WI38 (cell line): ENCODE measurements at regions not wholly inside any gene's neighbourhood (a gene's known extent, or its start where the extent isn't known, plus 50 kb on each side); places are given as distances from the start of the nearest gene placed in this dataset.

Experiments
- H3K4me3 ChIP-seq: 2 replicates; pipeline ENCODE4 v1.5.1; 2011; ENCODE audit warnings: low read depth, mild to moderate bottlenecking, control low read depth, low read length
- CTCF ChIP-seq: IDR thresholded peaks from 2 replicates; pipeline ENCODE4 v1.5.1; 2012; ENCODE audit warnings: low read depth, mild to moderate bottlenecking, control low read depth, low read length

DNA sequence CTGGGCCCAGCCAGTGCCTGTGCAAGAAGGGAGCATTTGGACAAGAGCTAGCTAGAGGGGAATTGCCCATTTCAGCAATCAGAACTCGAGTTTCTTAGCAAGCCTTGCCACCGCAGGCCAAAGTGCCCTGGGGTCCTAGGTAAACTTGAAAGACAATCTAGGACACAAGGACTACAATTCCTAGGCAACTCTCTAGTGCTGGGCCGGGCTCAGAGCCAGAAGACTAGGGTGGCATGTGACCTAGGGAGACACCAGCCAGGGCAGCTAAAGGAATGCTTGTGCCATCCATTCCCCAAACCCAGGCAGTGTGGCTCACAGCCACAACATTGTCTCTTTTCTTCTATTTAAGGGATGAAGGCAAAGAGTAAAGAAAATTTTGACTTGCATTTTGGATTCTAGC is 205.0 kb downstream of the BMP4 start:
- H3K4me3 ChIP-seq = no peak overlapping the region
- TF ChIP-seq CTCF = no peak

GRCh38 chr14:53748691-53749090 is 207.9 kb downstream of the BMP4 start:
- no peak overlapping the region for H3K4me3 ChIP-seq
- no peak for TF ChIP-seq CTCF

- no peak overlapping the region for H3K4me3 ChIP-seq
- TF ChIP-seq CTCF = no peak
Measured at GRCh38 chr14:53744857-53745256, 211.8 kb downstream of the BMP4 start.

DNA sequence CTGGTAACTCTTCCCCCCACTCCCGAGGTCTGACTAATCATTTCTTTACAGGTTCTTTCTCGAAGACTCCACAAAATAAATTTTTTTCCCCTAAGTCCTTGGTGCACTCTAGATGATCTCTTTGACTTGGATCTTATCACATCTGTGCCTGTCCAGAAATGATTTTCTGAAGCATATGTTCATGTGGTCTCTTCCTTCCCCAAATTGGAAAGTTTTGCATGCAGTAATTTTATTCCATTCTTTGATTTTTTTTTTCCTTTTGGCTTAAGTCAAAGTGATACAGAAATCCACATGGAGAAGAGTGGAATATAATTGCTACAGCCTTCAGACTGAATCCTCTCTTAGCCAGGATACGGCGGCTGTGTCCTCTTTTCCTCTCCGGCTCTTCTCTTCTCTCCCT is 213.3 kb downstream of the BMP4 start:
- TF ChIP-seq CTCF = no peak
- no peak overlapping the region for H3K4me3 ChIP-seq

DNA sequence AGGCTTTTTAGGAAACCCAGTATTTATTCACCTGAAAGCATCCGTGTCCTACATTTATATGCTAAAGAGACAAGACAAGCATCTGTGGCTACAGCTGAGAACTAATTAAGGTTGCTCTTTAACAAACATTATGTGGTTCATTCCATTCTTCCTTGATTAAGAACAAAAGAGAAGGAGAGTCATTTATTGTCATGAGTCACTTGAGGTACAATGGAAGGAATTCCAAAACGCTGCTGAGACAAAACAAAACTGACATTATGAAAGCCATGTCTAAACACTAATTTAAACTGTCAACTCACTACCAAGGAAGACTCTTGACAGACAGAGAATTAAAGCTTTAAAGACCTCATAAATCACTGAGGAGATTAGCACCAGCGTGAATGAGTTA is 214.4 kb downstream of the BMP4 start:
- no peak for TF ChIP-seq CTCF
- no peak overlapping the region for H3K4me3 ChIP-seq

DNA sequence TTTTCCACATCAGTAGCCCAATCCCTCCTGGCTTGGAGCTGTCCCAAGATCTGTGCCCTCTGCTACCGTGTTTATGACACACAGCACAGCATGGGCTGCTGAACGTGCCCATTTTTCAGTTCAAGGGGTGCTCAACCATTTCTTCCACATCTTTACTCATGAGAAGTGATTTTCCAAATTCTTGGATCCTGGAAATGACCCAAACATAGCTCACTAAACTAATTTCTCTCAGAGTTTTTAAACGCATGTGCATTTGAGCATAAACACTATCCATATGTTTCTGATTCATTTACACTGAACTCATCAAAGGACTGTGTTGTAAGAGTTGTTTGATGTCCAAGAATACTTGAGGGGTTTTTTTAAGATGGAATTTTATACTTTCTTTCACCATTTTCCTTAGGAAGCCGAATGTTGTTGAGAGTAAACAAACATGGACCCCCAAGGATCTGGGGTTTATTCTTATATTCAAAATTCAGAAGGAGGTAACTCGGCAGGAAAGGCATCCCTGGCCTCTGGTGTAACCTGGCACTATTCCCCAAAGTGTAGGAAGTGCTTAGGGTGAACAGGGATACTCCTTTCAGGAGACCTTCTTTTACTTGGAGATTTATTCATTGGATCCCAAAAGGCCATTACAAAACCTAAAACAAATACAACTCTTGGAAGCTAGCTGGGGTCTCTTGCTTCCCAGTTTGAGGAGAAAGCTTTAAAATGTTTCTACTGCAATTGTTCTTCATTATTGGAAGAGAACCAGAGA is 215.0 kb downstream of the BMP4 start:
- no peak overlapping the region for H3K4me3 ChIP-seq
- no peak for TF ChIP-seq CTCF

DNA sequence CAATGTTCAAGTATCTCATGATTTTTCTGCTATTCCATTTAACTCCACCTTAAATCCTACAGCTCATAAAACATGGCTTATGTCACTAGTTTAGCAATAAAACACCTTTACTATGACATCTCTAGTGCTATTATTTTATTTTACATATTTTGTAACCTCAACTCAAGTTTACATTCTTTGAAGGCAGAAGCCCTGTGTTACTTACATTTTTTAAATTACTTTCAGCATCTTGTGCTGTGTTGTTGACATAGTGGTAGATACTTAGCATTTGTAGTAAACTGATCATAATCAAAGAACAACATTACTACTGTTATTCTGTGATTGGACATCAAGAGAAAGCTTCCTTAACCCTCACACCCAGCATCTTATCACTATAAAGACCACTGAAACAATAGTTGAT is 216.1 kb downstream of the BMP4 start:
- no peak overlapping the region for H3K4me3 ChIP-seq
- TF ChIP-seq CTCF = no peak
